ENCODE measurements at regions not wholly inside any gene's neighbourhood (a gene's known extent, or its start where the extent isn't known, plus 50 kb on each side); places are given as distances from the start of the nearest gene placed in this dataset.

GRCh38 chr10:16195894-16196293 lies 240.9 kb upstream of the PTER start:
- TF ChIP-seq SP1 (IDR thresholded peaks at IDR 0.05) (no peak), SUZ12 (IDR thresholded peaks at IDR 0.05) (no peak), NFRKB (IDR thresholded peaks at IDR 0.05) (no peak), BHLHE40 (IDR thresholded peaks at IDR 0.05; ENCODE audit: borderline replicate concordance) (no peak), L3MBTL2 (conservative IDR thresholded peaks at IDR 0.05) (no peak), TARDBP (IDR thresholded peaks at IDR 0.05) (no peak), ELF4 (IDR thresholded peaks at IDR 0.05) (no peak), FOXK2 (IDR thresholded peaks at IDR 0.05) (no peak), PKNOX1 (IDR thresholded peaks at IDR 0.05) (no peak), HDGF (IDR thresholded peaks at IDR 0.05; ENCODE audit: borderline replicate concordance) (no peak)

Measured in HEK293T (cell line).